Left ventricle myocardium inferior (tissue), 1 donor: ENCODE measurements at regions not wholly inside any gene's neighbourhood (a gene's known extent, or its start where the extent isn't known, plus 50 kb on each side); places are given as distances from the start of the nearest gene placed in this dataset.

Experiments used
- DNase-seq: peaks from one replicate; pipeline ENCODE4 v3.0.0-alpha.2; 2020
- H3K27ac ChIP-seq: fragments of 200-600 bp; replicated peaks from 2 replicates; pipeline ENCODE4 v1.8.0; 2021
- H3K27me3 ChIP-seq: fragments of 200-600 bp; 2 replicates; pipeline ENCODE4 v1.8.0; 2021; ENCODE audit warnings: low read depth
- H3K36me3 ChIP-seq: fragments of 200-600 bp; 2 replicates; pipeline ENCODE4 v1.8.0; 2021
- H3K4me1 ChIP-seq: fragments of 200-600 bp; 2 replicates; pipeline ENCODE4 v1.8.0; 2021
- H3K4me3 ChIP-seq: fragments of 200-600 bp; 2 replicates; pipeline ENCODE4 v1.8.0; 2021; ENCODE audit warnings: mild to moderate bottlenecking, moderate library complexity
- H3K9me3 ChIP-seq: fragments of 200-600 bp; replicated peaks from 2 replicates; pipeline ENCODE4 v1.8.0; 2021
- intact Hi-C: fragments of 100-400 bp; cut with micrococcal nuclease; formaldehyde crosslinking; loops from one replicate; pipeline ENCODE4 v1.11.0; 2022
- TF ChIP-seq, protein P1 (sequence below): fragments of 200-600 bp; IDR thresholded peaks from 2 replicates; pipeline ENCODE4 v1.8.0; 2021; ENCODE audit warnings: antibody characterized with exemption, mild to moderate bottlenecking, borderline replicate concordance
- donor health status: DM: no; HTN: yes; CAD: no; lungs with severe emphysema.

DNA sequence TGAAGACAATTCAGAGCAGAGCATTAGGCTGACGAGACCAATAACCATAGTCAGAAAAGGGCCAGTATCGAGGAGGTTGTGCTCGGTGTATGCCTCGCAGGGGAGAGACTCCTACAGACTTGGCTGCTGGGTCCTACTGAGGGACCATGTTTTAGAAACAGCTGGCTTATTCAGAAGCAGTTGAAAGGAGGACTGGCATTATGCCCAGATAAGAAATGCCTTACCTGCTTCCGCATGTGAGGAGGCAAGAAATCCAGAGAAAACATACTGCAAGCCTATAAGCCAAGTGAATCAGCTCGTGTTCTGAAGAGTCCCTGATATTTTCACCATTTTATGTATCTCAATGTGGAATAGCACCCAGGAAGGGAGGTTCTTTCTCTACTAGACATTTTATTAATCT, 434.7 kb downstream of the GRB14 start:
- no peak for DNase-seq
- intact Hi-C loops = no loop called here
- Histone ChIP-seq H3K9me3 (peaks cover 20% of the 10 kb centered on the region), H3K4me3 (no peak overlapping the region), H3K27ac (no peak overlapping the region), H3K27me3 (no peaks in the 10 kb centered on the region), H3K4me1 (no peaks in the 10 kb centered on the region), H3K36me3 (no peaks in the 10 kb centered on the region)
- TF ChIP-seq, protein P1, sequence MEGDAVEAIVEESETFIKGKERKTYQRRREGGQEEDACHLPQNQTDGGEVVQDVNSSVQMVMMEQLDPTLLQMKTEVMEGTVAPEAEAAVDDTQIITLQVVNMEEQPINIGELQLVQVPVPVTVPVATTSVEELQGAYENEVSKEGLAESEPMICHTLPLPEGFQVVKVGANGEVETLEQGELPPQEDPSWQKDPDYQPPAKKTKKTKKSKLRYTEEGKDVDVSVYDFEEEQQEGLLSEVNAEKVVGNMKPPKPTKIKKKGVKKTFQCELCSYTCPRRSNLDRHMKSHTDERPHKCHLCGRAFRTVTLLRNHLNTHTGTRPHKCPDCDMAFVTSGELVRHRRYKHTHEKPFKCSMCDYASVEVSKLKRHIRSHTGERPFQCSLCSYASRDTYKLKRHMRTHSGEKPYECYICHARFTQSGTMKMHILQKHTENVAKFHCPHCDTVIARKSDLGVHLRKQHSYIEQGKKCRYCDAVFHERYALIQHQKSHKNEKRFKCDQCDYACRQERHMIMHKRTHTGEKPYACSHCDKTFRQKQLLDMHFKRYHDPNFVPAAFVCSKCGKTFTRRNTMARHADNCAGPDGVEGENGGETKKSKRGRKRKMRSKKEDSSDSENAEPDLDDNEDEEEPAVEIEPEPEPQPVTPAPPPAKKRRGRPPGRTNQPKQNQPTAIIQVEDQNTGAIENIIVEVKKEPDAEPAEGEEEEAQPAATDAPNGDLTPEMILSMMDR = no peak

DNA sequence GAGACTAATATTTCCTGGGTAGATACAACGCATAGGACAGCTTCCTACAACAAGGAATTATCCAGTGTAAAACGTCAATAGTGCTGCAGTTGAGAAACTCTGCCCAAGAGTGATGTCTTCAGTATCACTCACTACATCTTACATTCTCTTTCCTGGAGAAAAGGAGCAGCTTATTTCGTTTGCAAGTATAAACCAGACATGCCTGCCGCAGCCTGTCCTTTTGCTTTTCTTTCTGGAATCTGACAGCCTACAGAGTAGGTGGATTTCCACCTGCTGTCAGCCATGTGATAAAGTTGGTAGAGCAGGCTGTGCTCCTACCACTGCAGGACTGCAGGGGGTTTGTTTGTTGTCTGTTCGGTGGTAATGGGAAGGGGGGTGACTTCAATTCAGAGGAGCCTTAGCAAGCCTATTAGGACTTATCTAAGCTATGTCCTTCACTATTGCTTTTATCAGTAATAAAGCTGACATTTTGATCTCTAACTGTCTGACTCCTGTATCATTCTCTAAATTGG, 439.1 kb downstream of the GRB14 start:
- no peak for DNase-seq
- no peaks in the 10 kb centered on the region for H3K36me3 ChIP-seq
- H3K4me1 ChIP-seq = no peaks in the 10 kb centered on the region
- TF ChIP-seq, protein P1 = no peak
- no peak overlapping the region for H3K4me3 ChIP-seq
- intact Hi-C loops = no loop called here
- no peak overlapping the region for H3K27ac ChIP-seq
- no peaks in the 10 kb centered on the region for H3K27me3 ChIP-seq
- H3K9me3 ChIP-seq = peaks cover 8% of the 10 kb centered on the region

DNA sequence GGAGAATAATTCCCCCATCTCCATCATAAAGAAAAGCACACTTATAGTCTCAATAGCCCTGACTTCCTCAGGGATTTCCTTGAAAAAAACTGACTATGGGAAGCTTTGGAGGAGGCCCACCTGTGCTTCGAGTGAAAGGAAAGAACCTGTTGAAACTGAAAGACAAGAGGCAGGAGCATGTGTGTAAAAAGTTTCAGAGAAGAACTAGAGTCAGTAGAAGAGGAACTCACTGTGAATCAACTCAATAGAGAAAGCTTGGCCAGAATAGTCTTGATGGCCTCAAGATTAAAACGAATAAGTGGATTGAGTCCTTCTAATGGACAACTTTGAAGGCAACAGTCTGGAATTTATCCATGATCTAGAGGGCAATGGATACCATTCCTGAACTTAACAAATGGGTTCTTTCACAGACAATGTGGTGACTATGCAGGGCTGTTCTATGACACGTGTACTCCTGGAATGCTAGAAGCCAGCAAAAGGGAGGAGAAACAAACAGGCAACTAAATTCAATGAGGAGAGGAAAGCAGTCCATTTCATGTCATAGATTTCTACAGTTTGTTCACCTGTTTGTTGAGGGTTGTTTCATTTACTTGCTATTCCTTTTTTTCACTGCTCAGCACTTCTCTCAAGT, 442.3 kb downstream of the GRB14 start:
- no peak for DNase-seq
- no peaks in the 10 kb centered on the region for H3K4me1 ChIP-seq
- no peaks in the 10 kb centered on the region for H3K36me3 ChIP-seq
- peaks cover 27% of the 10 kb centered on the region for H3K9me3 ChIP-seq
- no peak overlapping the region for H3K4me3 ChIP-seq
- intact Hi-C loops = no loop called here
- no peak overlapping the region for H3K27ac ChIP-seq
- TF ChIP-seq, protein P1 = no peak
- no peaks in the 10 kb centered on the region for H3K27me3 ChIP-seq

DNA sequence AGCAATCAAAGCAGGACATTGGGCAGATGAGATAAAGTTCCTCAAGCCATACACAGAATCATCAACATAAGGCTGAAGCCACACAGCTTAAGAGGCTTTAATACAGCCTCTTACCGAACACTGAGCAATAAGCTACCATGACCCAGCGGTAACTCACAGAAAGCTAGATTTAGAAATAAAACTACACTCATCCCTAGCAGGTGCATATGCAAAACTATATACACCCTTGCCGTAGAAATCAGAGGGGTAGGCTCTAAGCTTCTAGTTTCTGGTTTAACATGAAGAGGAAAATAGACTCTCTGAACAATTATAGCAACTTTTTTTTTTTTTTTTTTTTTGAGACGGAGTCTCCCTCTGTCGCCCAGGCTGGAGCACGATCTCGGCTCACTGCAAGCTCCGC, 428.8 kb upstream of the FIGN start:
- TF ChIP-seq, protein P1 = no peak
- DNase-seq = no peak
- intact Hi-C loops = no loop called here
- H3K4me1 ChIP-seq = no peaks in the 10 kb centered on the region
- peaks cover 14% of the 10 kb centered on the region for H3K9me3 ChIP-seq
- H3K27me3 ChIP-seq = no peaks in the 10 kb centered on the region
- no peaks in the 10 kb centered on the region for H3K36me3 ChIP-seq
- H3K4me3 ChIP-seq = no peak overlapping the region
- no peak overlapping the region for H3K27ac ChIP-seq

DNA sequence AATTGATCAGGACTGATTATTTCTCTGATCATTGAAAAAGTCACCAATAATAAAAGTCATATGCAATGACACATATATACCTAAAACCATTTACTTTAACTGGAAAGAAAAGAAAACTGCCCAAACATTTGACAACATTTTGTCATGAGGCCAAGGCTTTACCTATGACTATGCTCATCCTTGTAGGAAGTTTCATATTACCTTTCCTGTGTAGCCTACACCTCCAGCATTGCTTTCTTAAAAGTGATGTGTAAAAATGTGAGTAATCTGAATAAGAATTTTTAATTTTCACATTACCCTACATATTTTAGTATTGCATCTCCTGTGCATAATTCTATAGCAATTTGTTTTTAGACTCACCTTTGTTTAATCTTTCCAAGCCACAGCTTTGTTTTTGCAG, 419.8 kb upstream of the FIGN start:
- no peak overlapping the region for H3K4me3 ChIP-seq
- no peaks in the 10 kb centered on the region for H3K36me3 ChIP-seq
- TF ChIP-seq, protein P1 = no peak
- no peak for DNase-seq
- H3K9me3 ChIP-seq = peaks cover 15% of the 10 kb centered on the region
- intact Hi-C loops = no loop called here
- H3K27ac ChIP-seq = no peak overlapping the region
- no peaks in the 10 kb centered on the region for H3K4me1 ChIP-seq
- H3K27me3 ChIP-seq = no peaks in the 10 kb centered on the region
